Left ventricle myocardium superior (tissue), 1 donor: ENCODE measurements at regions not wholly inside any gene's neighbourhood (a gene's known extent, or its start where the extent isn't known, plus 50 kb on each side); places are given as distances from the start of the nearest gene placed in this dataset.
"Not testable (repeated sequence)": the region's sequence is repeated elsewhere in the genome, so short reads cannot be mapped to it uniquely, and the experiment has no call there.

ENCODE experiments used
- ATAC-seq: fragments of 200-7000 bp; cut with Tn5 transposase; one replicate; pipeline ENCODE4 v1.9.1; 2020; ENCODE audit warnings: mild to moderate bottlenecking, moderate library complexity
- DNase-seq: peaks from one replicate; pipeline ENCODE4 v3.0.0-alpha.2; 2020
- intact Hi-C: fragments of 100-400 bp; cut with micrococcal nuclease; formaldehyde crosslinking; loops from one replicate; pipeline ENCODE4 v1.11.0; 2022
- donor health status: DM: no; HTN: yes; CAD: no; lungs with severe emphysema.

- intact Hi-C loops = no loop called here
- DNase-seq (no peak), ATAC-seq (no peak)
Observed at GRCh38 chr1:68984289-68984688, 487.4 kb upstream of the DEPDC1 start.

GRCh38 chr1:68994096-68994495, 497.2 kb upstream of the DEPDC1 start:
- intact Hi-C loops = no loop called here
- DNase-seq (no peak), ATAC-seq (no peak)

GRCh38 chr1:69016468-69016867, 519.6 kb upstream of the DEPDC1 start:
- ATAC-seq (no peak), DNase-seq (no peak)
- intact Hi-C loops = no loop called here

- DNase-seq (no peak), ATAC-seq (no peak)
- intact Hi-C loops = no loop called here
Observed at GRCh38 chr1:69029649-69030048, 532.8 kb upstream of the DEPDC1 start.

- intact Hi-C loops = no loop called here
- DNase-seq (no peak), ATAC-seq (no peak)
Observed at GRCh38 chr1:69038379-69038778, 529.3 kb upstream of the LRRC7 start.

- no peak for ATAC-seq
- intact Hi-C loops = no loop called here
- DNase-seq = no peak
Observed at GRCh38 chr1:69045572-69045971, 522.1 kb upstream of the LRRC7 start.

GRCh38 chr1:69055194-69055593, 512.5 kb upstream of the LRRC7 start:
- DNase-seq (no peak), ATAC-seq (no peak)
- intact Hi-C loops = no loop called here

GRCh38 chr1:69058454-69058853, 509.3 kb upstream of the LRRC7 start:
- ATAC-seq (no peak), DNase-seq (no peak)
- intact Hi-C loops = no loop called here

- intact Hi-C loops = no loop called here
- DNase-seq = no peak
- no peak for ATAC-seq
Observed at GRCh38 chr1:69070660-69071373, 496.9 kb upstream of the LRRC7 start.

GRCh38 chr1:69073176-69073575, 494.5 kb upstream of the LRRC7 start:
- ATAC-seq (no peak), DNase-seq (no peak)
- intact Hi-C loops = no loop called here

- intact Hi-C loops = no loop called here
- DNase-seq (no peak), ATAC-seq (no peak)
Observed at GRCh38 chr1:69076631-69077030, 491.1 kb upstream of the LRRC7 start.

- intact Hi-C loops = no loop called here
Observed at GRCh38 chr1:69077198-69077597, 490.5 kb upstream of the LRRC7 start.

GRCh38 chr1:69077633-69078032, 490.1 kb upstream of the LRRC7 start:
- no peak for ATAC-seq
- no peak for DNase-seq
- intact Hi-C loops = no loop called here

More at GRCh38 chr1:69077198-69077597, 490.5 kb upstream of the LRRC7 start:
- DNase-seq (no peak), ATAC-seq (no peak)

GRCh38 chr1:69081668-69082067, 486.1 kb upstream of the LRRC7 start:
- no peak for ATAC-seq
- no peak for DNase-seq

GRCh38 chr1:69082312-69082711, 485.4 kb upstream of the LRRC7 start:
- ATAC-seq (no peak), DNase-seq (no peak)
- intact Hi-C loops = no loop called here

More at GRCh38 chr1:69081668-69082067, 486.1 kb upstream of the LRRC7 start:
- intact Hi-C loops = no loop called here

GRCh38 chr1:69086148-69086547, 481.6 kb upstream of the LRRC7 start:
- ATAC-seq (no peak), DNase-seq (no peak)
- intact Hi-C loops = no loop called here

- intact Hi-C loops = no loop called here
- no peak for DNase-seq
- ATAC-seq = no peak
Observed at GRCh38 chr1:69088571-69088970, 479.2 kb upstream of the LRRC7 start.

GRCh38 chr1:69090170-69090569, 477.6 kb upstream of the LRRC7 start:
- DNase-seq = no peak
- intact Hi-C loops = no loop called here
- no peak for ATAC-seq

- intact Hi-C loops = no loop called here
- DNase-seq (no peak), ATAC-seq (no peak)
Observed at GRCh38 chr1:69090752-69091151, 477.0 kb upstream of the LRRC7 start.

- DNase-seq, intact Hi-C loops, ATAC-seq: not testable (repeated sequence)
Observed at GRCh38 chr1:69102058-69102457, 465.7 kb upstream of the LRRC7 start.

GRCh38 chr1:69103213-69103612, 464.5 kb upstream of the LRRC7 start:
- DNase-seq (no peak), ATAC-seq (no peak)
- intact Hi-C loops = no loop called here
